GM18870 (cell line): ENCODE measurements at regions not wholly inside any gene's neighbourhood (a gene's known extent, or its start where the extent isn't known, plus 50 kb on each side); places are given as distances from the start of the nearest gene placed in this dataset.

Experiments
- ATAC-seq: cut with Tn5 transposase; IDR thresholded peaks from one replicate; pipeline ENCODE4 v1.9.1; 2021; ENCODE audit warnings: moderate library complexity; ENCODE audit not compliant: unreplicated experiment

DNA sequence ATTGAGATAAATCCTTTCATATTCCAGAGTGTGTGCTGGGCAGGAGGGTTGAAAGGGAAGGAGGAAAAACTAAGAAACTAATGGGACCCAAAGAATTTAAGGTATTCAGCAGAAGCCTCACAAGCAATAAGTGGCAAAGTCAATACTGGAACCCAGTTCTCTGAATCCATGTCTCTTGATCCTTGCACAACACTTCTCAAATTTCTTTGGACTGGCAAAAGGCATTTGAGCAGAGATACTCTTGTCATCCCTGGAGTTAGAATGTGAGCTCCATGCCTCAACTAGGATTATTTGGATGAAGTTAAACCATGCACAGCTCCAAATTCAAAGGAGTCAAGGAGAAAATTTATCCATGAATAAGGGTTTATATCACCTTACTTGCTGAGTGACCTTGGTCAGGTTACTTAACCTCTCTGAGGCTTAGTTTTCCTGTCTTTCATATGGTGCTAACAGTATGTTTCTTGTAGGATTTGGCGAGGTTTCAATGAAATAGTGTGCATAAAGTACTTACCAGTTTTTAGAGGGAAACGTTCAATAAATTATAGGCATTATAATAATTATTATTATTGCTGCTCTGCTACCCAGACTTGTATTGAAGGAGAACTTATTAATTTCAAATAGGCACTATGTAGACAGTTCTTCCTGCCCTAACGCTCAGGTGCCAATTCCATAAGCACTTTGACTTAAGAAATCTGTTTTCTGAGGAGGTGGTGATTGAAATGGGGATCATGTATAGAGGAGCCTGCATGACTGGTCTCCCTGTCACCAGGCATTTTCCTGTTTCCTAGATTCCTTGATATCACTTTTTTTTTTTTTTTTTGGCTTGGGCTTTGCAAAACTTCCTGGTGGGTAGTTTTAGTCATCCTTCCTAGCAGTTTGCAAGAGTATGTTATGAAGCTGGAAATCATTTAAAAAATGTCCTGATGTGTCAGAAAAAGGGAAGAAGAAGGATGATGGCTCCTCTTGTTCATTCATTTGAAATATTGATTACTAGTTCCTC is 125.0 kb upstream of the JUN start:
- no peak for ATAC-seq

DNA sequence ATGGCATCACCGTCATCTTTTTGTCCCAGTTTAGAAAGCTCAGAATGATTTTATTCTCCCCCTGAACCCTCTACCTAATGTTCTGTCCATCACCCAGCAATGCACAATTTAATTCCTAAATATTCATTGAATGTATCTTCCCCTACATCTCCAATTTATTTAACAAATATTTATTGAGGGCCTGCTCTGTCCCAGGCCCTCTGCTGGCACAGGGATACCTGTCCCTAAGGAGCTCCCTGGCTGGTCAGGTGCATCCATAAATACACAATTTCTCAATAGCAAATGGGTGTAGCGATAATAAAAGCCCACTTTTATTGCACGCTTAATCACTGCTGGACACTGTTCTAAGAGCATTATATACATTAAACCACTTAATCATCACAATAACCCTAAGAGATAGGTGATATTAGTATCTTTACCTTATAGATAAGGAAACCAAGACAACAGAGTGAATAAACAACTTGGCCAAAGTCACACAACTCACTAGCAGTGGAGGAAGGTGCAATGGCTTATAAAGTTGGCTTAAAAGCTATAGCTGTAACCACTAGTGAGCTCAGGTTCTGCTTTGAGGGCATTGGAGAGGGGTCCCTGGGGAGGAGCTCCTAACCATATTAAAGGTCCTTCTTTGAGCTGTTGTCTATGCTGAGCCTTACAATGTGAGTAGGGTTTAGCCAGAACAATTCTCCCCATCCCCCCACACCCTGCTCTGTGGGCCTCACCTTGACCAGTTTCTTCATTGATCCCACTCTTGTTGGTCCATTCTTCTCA is 126.3 kb upstream of the JUN start:
- ATAC-seq: no peak

DNA sequence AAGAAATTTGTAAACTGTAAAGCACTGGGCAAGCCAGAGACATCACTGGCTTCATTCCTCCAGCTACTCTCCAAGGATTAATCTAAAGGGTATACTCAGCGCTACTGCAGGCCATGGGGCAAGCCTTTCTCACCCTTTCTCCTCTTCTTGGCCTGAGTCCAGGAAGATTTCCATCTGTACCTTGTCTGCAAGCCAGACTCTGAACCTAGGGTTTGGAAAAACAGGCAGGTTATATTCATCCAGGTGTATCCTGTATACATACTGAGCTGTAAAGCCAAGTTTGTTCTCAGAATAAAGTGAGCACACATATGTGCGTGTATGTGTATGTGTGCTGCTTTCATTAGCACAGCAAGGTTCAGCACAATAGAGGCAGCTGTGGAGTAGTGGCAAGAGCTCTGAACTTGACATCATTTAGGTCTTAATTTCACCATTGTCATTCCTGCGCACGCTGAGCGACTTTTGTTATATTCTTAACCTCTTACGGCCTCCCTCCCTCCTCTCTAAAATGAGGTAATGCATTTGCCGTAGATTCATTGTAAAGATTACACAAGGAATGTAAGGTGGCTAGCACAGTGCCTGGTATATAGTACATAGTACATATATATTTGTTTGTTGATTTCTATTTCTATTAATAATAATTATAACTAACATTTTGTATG is 128.1 kb upstream of the JUN start:
- ATAC-seq: no peak

DNA sequence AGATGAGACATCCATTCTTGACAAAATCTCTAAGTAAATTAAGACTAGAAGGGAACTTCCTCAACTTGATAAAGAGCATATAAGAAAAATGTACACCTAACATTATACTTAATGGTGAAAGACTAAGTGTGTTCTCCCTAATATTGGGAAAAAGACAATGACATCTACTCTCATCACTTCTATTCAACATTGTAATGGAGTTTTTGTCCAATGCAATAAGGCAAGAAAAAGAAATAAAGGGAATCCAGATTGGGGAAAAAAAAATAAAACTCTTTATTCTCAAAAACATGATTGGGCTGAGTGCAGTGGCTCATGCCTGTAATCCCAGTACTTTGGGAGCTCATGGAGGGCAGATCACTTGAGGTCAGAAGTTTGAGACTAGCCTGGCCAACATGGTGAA is 131.1 kb upstream of the JUN start:
- ATAC-seq: no peak

DNA sequence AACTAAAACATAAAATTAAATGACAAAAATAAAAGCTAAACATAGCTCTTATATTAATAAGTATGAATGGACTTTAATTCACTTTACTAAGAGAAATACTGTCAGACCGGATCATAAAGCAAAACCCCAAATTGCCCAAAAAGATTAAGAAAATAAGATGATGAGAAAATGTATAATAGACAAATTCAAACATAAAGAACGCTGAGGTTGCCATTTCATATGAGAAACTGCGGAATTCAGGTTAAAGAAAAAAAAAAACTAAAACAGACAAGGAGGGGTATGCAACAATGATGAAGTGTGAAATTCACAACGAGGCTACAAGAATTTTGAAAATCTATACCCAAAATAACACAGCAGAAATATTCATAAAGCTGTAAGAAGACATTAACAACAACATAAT is 133.6 kb upstream of the JUN start:
- ATAC-seq: no peak

DNA sequence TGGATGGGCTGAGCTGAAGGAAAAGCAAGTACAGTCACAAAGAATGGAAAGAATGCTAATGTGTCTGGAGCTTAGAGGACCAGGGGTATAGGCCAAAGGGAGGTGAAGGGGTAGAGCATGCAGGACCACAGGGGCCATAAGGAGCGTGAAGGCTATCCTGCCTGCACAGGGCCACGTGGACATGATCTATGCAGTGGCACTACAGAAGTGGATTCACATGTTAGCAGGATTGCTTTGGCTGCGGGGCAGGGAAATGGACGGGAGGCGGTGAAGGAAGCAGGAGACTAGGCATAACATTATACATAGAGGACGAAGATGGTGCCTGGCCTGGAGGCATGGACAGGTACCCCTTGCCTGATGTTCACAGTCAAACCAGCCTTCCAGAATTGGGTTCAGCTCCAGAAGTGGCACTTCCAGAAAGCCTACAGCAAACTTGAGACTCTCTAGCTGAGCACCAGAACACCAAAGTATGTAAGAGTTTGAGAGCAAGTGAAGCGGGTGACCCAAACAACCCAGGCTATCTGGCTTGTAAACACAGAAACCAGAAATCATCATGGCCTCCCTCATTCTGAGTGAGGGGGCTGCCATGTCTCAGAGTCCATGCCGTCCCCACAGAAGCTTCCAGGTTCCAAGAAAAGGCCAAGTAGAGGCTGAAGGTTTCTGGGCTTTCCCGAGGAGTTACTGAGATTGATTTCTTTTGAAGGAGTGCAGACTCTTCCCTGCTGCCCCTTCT is 135.5 kb upstream of the JUN start:
- no peak for ATAC-seq

DNA sequence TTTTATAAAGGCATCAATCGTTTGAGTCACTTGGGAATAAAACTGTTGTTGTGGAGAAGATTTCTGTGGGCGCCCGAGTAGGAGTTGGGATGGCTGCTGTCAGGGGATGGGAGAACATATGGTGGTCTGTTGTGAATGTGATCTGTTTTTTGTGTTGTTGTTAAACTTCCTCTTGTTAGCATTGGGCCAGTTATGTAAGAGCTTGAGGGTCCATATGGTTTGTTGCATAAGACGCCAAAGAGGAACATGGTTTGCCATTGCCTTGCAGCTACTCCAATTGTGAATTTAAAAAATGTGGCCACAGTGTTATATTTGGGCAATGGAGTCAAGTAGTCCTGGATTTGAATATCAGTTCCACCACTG is 136.1 kb upstream of the JUN start:
- no peak for ATAC-seq

DNA sequence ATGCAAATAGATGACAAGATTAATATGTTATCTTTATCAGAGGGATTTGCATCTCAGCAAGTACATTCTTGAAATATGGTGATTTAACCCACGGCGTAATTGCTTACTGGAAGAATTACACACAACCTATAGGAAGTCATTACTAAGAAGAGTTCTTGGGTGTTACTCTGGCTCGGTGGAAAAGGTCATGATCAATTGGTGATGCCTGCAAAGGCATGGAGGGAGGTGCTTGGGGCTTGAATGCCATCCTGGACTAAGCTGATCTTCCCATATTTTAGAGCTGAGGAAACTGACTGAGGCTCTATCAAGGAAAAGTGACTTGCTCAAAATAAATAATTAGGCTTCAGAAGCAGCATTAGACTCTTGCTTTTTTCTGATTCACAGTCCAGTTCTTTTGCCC is 137.5 kb upstream of the JUN start:
- ATAC-seq: no peak

DNA sequence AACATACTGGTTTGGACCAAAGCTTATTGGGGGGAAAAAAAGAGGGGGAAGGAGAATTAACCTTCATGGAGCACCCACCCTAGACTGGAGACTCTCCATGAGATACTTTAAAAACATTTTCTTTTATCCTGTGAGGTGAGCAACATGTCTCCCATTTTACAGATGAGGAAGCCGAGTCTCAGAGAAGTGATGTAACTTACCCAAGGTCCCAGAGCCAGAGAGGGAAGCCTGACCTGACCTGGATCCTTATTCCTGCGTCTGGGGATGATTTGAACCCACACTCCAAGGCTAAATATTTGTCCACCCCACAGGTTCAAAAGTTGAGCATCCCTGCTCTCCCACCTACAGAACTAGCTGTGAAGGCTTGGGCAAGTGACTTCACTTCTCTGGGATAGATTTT is 137.9 kb upstream of the JUN start:
- no peak for ATAC-seq

DNA sequence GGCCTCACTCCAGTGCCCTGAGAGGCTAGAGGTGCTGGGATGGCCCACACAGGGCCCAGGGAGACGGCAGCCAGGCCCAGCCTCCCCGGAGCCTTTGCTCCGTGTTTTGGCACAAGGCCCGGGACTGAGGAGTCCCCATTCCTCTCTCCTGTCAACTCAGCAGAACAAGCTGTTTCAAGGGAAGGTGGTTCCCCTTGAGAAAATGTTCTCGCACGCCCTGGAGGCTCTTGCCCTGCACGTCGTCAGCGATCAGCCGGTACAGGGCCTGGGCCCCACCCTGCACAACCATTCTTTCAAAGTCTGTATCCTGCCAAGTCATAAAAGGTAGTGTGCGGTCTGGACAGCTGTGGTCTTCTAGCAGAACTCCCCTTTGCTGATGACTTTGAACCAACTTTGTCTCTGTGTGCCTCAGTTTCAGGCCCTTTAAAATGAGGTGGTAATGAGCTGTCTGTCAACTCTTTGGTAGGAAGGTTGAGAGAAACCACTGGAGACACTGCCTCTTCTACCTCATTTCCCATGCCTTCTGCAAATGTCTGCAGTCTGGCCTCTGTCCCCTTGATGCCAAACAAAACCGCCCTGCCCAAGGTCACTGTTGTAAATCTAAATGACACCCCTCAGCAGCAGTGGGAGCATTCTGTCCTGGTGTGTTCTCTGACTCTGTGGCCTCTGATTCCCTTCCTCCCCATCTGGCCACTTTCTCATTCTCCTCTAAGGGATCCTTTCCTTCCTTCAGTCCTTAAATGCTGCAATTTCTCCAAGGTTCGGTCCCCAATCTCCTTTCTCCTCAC is 138.6 kb upstream of the JUN start:
- peak; percentile 97 for ATAC-seq

DNA sequence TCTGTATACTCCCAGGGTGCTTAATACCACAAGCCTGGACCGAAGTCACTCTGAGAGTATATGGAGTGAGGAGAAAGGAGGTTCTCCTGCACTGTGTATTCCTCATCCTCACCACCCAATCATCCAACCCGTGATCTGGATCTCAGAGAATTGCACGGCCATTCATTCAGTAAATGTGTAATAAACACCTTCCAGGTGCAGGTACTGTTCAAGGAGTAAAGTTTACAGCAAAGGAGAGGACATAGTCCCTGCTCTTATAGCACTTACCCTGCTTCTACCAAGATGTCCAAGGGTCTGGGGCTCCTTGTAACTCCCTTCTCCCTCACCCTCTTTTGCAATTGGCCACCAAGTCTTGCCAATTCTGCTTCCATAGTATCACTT is 139.2 kb upstream of the JUN start:
- ATAC-seq: no peak

DNA sequence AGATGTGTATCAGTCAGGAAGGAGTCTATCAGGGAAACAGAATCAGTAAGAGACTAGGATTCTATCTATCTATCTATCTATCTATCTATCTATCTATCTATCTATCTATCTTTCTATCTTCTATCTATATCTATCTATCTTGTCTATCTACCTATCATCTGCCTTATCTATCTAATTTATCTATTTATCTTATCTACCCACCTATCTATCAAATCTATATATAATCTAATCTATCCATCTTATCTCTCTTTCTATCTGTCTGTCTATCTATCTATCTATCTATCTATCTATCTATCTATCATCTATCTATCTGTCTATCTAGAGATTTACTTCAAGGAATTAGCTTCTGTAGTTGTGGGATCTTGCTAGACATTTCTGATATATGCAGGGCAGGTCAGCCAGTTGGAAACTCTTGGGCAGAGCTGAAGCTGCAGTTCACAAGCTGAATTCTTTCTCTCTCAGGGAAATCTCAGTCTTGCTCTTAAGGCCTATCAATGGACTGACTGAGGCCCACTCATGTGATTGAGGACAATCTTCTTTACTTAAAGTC is 140.2 kb upstream of the JUN start:
- ATAC-seq: no peak

DNA sequence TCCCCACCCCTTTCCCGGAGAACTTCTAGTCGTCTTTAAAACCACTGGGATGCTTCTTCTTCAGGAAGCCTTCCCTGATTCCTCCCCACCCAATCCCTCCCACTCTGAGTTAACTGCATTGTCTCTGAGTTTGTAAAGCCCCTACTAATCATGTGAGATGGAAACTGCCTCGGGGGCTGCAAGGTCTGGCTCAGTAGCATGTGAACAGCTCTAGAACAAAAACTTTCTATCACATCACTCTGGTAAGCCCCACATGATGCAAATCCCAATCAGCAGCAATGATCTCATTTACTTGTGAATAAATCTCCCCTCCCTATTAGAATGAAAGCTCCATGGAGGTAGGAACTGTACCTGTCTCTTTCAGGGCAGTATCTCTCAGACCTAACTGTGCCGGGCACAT is 141.0 kb upstream of the JUN start:
- ATAC-seq: no peak

DNA sequence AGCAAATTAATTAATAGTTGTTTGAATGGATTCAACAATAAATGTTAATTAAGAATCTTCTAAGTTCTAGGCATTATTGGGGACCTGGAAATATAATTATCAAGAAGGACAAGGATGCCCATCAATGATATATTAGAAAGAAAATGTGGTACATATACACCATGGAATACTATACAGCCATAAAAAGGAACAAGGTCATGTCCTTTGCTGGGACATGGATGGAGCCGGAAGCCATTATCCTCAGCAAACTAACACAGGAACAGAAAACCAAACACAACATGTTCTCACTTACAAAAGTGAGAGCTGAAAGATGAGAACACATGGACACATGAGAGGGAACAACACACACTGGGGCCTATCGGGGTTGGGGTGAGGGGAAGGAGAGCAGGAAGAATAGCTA is 141.4 kb upstream of the JUN start:
- ATAC-seq: no peak

DNA sequence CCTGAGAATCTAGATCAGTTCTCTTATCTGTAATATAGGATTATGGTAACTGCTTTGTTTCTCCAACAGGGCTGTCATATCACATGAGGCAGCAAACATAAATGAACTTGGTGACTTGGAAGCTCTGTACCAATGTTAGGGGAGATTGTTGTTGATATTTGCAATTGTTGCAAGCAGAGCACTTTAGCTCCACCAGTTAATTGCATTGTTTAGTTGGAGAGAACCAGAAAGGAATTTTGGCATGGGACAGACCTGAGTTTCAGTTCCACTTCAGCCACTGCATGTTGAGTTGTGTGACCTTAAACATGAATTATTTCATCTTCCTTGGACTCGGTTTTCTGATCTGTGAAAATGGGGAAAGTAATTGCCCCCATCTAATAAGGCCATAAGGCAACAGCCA is 142.3 kb upstream of the JUN start:
- no peak for ATAC-seq

DNA sequence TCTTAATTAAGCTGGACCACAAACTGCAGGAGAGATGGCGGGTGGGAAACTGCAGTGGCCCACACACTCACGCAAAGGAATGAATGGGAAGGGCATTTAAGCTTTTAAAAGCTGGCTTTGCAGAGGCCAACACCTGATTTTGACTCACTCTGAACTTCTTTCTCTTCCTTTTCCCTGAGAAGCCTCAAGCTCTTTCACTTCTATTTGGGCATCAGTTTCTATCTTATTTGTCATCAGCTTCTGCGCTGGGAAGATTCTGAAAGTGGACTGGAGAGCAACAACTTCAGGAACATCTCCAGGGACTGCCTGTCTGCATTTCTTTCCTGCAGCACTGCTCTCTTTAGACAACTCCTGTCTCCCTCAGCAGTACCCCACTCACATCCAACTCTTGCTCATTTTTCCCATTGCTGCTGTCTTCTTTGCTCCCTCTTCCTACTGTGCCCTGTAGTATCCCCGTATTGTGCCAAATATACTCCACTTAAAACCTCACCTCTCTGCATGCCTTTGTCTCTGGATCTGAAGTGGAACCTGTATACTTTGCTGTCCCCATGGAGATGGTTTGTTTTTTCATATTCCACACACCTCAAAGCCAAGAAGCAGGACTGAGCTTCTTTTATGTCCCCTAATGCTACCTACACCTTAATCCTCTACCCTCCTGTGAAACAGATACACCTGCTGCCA is 143.3 kb upstream of the JUN start:
- ATAC-seq: no peak

DNA sequence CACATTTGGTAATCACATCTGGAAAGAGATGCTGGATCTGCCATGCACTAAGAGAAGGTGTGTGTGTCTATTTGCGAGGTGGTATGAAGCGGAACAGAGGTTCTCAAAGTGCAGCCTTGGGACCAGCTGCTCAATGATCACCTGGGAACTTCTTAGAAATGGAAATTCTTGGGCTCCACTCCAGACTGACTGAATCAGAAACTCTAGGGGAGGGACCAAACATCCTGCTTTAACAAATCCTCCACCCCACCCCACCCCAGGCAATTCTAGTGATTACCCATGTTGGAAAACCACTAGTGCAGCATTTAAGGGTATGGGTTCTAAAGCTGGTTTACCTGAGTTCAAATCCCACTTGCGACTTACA is 143.9 kb upstream of the JUN start:
- no peak for ATAC-seq

DNA sequence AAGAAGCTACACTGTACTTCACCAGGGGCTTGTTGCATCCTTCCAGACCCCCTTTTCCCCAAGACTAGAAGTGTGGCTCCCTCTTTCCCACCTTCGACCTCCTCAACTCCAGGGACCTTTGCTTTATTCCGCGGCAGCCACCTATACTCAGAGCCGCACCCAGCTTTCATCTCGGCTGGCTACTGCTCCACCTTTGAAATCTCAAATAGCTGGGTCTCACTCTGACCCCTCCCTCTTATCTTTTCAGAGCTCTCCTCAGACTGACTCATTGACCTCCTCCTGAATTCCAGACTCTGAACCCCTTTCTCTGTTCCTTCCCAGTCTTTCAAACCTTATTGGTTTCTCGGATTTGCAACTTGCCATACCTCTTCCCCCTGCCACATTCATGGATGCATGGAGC is 144.7 kb upstream of the JUN start:
- ATAC-seq: no peak

DNA sequence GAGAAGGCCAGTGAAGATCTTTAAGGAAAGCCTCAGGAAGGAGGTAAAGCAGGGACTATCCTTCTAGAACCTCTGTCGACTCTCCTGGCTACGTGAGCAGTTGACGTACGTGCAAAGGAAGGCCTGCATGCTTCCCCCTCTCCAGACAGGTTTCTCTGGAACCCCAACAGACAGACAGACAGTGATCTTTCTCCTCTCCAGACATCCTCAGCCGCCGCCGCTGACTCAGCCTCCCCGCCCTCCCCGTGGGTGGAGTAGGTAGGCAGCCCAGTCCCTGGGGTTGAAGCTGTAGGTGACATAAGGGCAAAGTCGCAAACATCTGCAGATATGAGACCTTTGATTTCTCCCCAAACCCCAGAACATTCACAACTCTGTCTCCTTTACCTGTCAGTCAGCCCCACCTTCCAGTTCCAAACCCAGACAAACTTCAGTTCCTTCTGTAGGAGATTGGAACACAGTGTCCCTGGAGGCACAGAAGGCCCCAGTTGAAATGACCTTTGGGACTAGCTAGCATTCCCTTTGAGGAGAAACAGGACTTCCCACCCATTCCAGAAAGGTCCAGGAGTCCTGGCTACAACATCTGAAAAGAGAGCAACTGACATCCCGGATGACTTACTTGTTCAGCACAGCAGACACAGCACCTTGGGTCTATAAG is 146.0 kb upstream of the JUN start:
- ATAC-seq: no peak
